Liver (tissue), 8 donors: ENCODE measurements at regions not wholly inside any gene's neighbourhood (a gene's known extent, or its start where the extent isn't known, plus 50 kb on each side); places are given as distances from the start of the nearest gene placed in this dataset.

Source experiments
- DNase-seq: peaks from one replicate; pipeline ENCODE4 v3.0.0-alpha.2; 2017; ENCODE audit warnings: low spot score
- H3K27ac ChIP-seq, 2 donors: one replicate each; pipeline ENCODE4 v1.7.0; 2013; ENCODE audit warnings: inconsistent platforms in 2 of 2, low read length in 2 of 2, control low read depth in 1 of 2, low read depth in 1 of 2, mild to moderate bottlenecking in 1 of 2
- H3K27me3 ChIP-seq, 4 donors: one replicate each; pipeline versions ENCODE4 v1.6.1 to v1.7.0; 2013; ENCODE audit warnings: low read length in 3 of 4, inconsistent platforms in 1 of 4, mild to moderate bottlenecking in 1 of 4, moderate library complexity in 1 of 4; ENCODE audit not compliant: control insufficient read depth in 4 of 4, insufficient read depth in 4 of 4
- H3K36me3 ChIP-seq, 4 donors: one replicate each; pipeline versions ENCODE4 v1.6.1 to v1.7.0; 2013; ENCODE audit warnings: low read length in 3 of 4, mild to moderate bottlenecking in 3 of 4, low read depth in 1 of 4, moderate library complexity in 1 of 4; ENCODE audit not compliant: control insufficient read depth in 4 of 4, insufficient read depth in 3 of 4
- H3K4me1 ChIP-seq, 4 donors: one replicate each; pipeline versions ENCODE4 v1.6.1 to v1.7.0; 2013; ENCODE audit warnings: low read length in 3 of 4, mild to moderate bottlenecking in 3 of 4, moderate library complexity in 1 of 4; ENCODE audit not compliant: control insufficient read depth in 4 of 4, insufficient read depth in 4 of 4
- H3K4me3 ChIP-seq, 3 donors: one replicate each; pipeline versions ENCODE4 v1.6.1 to v1.7.0; 2013; ENCODE audit warnings: low read length in 3 of 3, control low read depth in 1 of 3, low read depth in 1 of 3, mild to moderate bottlenecking in 1 of 3
- H3K9ac ChIP-seq, 2 donors: one replicate each; pipeline ENCODE4 v1.7.0; 2013; ENCODE audit warnings: low read length in 2 of 2, mild to moderate bottlenecking in 2 of 2, moderate library complexity in 2 of 2, control low read depth in 1 of 2, low read depth in 1 of 2
- H3K9me3 ChIP-seq, 4 donors: one replicate each; pipeline versions ENCODE4 v1.6.1 to v1.7.0; 2013; ENCODE audit warnings: low read length in 3 of 4; ENCODE audit not compliant: control insufficient read depth in 4 of 4
- EGR1 ChIP-seq, 2 donors: IDR thresholded peaks; 2 replicates each; pipeline ENCODE4 v1.6.1; 2016 to 2018; ENCODE audit warnings: antibody characterized with exemption in 2 of 2, low read depth in 2 of 2
- FOXA1 ChIP-seq: IDR thresholded peaks from 2 replicates; pipeline ENCODE4 v1.6.1; 2016; ENCODE audit warnings: antibody characterized with exemption
- FOXA2 ChIP-seq: IDR thresholded peaks from 2 replicates; pipeline ENCODE4 v1.6.1; 2016; ENCODE audit warnings: antibody characterized with exemption
- GABPA ChIP-seq, 2 donors: IDR thresholded peaks in 1 of 2; conservative IDR thresholded peaks in 1 of 2; 2 replicates each; pipeline ENCODE4 v1.6.1; 2016; ENCODE audit warnings: antibody characterized with exemption in 2 of 2, mild to moderate bottlenecking in 1 of 2, moderate library complexity in 1 of 2
- HNF4A ChIP-seq, 2 donors: conservative IDR thresholded peaks; 2 replicates each; pipeline ENCODE4 v1.6.1; 2016; ENCODE audit warnings: antibody characterized with exemption in 2 of 2, mild to moderate bottlenecking in 2 of 2
- HNF4G ChIP-seq: IDR thresholded peaks from 2 replicates; pipeline ENCODE4 v1.6.1; 2016; ENCODE audit warnings: antibody characterized with exemption
- JUND ChIP-seq, 2 donors: IDR thresholded peaks; 2 replicates each; pipeline ENCODE4 v1.6.1; 2016; ENCODE audit warnings: antibody characterized with exemption in 2 of 2
- NR2F2 ChIP-seq: IDR thresholded peaks from 2 replicates; pipeline ENCODE4 v1.6.1; 2016; ENCODE audit warnings: antibody characterized with exemption
- RAD21 ChIP-seq, 2 donors: IDR thresholded peaks; 2 replicates each; pipeline ENCODE4 v1.6.1; 2016; ENCODE audit warnings: antibody characterized with exemption in 2 of 2, mild to moderate bottlenecking in 2 of 2
- RXRA ChIP-seq, 2 donors: IDR thresholded peaks; 2 replicates each; pipeline ENCODE4 v1.6.1; 2017 to 2018; ENCODE audit warnings: antibody characterized with exemption in 2 of 2, mild to moderate bottlenecking in 1 of 2
- SP1 ChIP-seq: IDR thresholded peaks from 2 replicates; pipeline ENCODE4 v1.6.1; 2018; ENCODE audit warnings: antibody characterized with exemption, mild to moderate bottlenecking
- YY1 ChIP-seq: IDR thresholded peaks from 2 replicates; pipeline ENCODE4 v1.6.1; 2016; ENCODE audit warnings: antibody characterized with exemption, mild to moderate bottlenecking
- WGBS: extraction: QIAGEN DNeasy Blood & Tissue Kit; methylation state at CpG from one replicate; pipeline ENCODE4 v1.1.7; 2013; 5-methylcytosine and 5-hydroxymethylcytosine counted together
- TF ChIP-seq, protein P1 (sequence below): IDR thresholded peaks from 2 replicates; pipeline ENCODE4 v1.6.1; 2016; ENCODE audit warnings: antibody characterized with exemption
- TF ChIP-seq, protein P2 (sequence below): IDR thresholded peaks from 2 replicates; pipeline ENCODE4 v1.6.1; 2016; ENCODE audit warnings: antibody characterized with exemption, mild to moderate bottlenecking
- TF ChIP-seq, protein P3 (sequence below): IDR thresholded peaks from 2 replicates; pipeline ENCODE4 v1.6.1; 2016; ENCODE audit warnings: antibody characterized with exemption
- TF ChIP-seq, protein P4 (sequence below): fragments of 150-350 bp; IDR thresholded peaks from 2 replicates; pipeline ENCODE4 v1.5.1; 2017; ENCODE audit warnings: improper control_type of control experiment, low read depth, low read length; ENCODE audit not compliant: missing input control
- TF ChIP-seq, protein P5 (sequence below): IDR thresholded peaks from 2 replicates; pipeline ENCODE4 v1.6.1; 2016; ENCODE audit warnings: antibody characterized with exemption
- donor health status: healthy.
- donor health status: healthy.
- donor health status: healthy.
- donor health status: healthy.
- donor health status: healthy.

DNA sequence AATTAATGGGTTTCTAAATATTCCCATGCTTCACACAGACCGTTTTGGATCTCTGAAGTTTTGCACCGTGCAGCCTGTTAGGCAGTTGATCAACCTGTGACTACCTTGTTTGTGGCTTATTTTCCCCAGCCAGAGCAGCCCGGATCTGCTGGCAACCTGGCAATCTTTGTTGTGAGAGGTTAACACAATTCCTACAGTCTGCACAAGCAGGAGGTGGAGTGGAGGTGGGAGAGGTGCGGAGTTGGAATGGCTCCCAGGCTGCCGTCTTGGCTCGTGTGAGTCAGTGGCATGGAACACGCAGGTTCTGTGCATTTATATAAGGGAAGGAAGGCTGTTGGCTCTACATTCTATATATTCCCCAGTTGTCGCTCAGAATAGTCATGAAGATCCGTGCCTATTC, 70.9 kb upstream of the STOX2 start:
- no peak overlapping the region for H3K4me3 ChIP-seq
- no peak overlapping the region for H3K9ac ChIP-seq
- H3K27me3 ChIP-seq = peaks cover 0 to 4% (median 0%) of the 10 kb centered on the region in 4 donors
- H3K27ac ChIP-seq = no peak overlapping the region
- peaks cover 0 to 2% (median under 1%) of the 10 kb centered on the region in 4 donors for H3K4me1 ChIP-seq
- H3K36me3 ChIP-seq = no peaks in the 10 kb centered on the region
- DNase-seq = no peak
- 79% methylated on average over 9 of the region's 9 CpGs for WGBS
- no peaks in the 10 kb centered on the region for H3K9me3 ChIP-seq
- TF ChIP-seq, protein P1, sequence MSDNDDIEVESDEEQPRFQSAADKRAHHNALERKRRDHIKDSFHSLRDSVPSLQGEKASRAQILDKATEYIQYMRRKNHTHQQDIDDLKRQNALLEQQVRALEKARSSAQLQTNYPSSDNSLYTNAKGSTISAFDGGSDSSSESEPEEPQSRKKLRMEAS = no peak
- TF ChIP-seq, protein P2, sequence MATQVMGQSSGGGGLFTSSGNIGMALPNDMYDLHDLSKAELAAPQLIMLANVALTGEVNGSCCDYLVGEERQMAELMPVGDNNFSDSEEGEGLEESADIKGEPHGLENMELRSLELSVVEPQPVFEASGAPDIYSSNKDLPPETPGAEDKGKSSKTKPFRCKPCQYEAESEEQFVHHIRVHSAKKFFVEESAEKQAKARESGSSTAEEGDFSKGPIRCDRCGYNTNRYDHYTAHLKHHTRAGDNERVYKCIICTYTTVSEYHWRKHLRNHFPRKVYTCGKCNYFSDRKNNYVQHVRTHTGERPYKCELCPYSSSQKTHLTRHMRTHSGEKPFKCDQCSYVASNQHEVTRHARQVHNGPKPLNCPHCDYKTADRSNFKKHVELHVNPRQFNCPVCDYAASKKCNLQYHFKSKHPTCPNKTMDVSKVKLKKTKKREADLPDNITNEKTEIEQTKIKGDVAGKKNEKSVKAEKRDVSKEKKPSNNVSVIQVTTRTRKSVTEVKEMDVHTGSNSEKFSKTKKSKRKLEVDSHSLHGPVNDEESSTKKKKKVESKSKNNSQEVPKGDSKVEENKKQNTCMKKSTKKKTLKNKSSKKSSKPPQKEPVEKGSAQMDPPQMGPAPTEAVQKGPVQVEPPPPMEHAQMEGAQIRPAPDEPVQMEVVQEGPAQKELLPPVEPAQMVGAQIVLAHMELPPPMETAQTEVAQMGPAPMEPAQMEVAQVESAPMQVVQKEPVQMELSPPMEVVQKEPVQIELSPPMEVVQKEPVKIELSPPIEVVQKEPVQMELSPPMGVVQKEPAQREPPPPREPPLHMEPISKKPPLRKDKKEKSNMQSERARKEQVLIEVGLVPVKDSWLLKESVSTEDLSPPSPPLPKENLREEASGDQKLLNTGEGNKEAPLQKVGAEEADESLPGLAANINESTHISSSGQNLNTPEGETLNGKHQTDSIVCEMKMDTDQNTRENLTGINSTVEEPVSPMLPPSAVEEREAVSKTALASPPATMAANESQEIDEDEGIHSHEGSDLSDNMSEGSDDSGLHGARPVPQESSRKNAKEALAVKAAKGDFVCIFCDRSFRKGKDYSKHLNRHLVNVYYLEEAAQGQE = no peak
- TF ChIP-seq, protein P3, sequence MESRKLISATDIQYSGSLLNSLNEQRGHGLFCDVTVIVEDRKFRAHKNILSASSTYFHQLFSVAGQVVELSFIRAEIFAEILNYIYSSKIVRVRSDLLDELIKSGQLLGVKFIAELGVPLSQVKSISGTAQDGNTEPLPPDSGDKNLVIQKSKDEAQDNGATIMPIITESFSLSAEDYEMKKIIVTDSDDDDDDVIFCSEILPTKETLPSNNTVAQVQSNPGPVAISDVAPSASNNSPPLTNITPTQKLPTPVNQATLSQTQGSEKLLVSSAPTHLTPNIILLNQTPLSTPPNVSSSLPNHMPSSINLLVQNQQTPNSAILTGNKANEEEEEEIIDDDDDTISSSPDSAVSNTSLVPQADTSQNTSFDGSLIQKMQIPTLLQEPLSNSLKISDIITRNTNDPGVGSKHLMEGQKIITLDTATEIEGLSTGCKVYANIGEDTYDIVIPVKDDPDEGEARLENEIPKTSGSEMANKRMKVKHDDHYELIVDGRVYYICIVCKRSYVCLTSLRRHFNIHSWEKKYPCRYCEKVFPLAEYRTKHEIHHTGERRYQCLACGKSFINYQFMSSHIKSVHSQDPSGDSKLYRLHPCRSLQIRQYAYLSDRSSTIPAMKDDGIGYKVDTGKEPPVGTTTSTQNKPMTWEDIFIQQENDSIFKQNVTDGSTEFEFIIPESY = no peak
- TF ChIP-seq, protein P4, sequence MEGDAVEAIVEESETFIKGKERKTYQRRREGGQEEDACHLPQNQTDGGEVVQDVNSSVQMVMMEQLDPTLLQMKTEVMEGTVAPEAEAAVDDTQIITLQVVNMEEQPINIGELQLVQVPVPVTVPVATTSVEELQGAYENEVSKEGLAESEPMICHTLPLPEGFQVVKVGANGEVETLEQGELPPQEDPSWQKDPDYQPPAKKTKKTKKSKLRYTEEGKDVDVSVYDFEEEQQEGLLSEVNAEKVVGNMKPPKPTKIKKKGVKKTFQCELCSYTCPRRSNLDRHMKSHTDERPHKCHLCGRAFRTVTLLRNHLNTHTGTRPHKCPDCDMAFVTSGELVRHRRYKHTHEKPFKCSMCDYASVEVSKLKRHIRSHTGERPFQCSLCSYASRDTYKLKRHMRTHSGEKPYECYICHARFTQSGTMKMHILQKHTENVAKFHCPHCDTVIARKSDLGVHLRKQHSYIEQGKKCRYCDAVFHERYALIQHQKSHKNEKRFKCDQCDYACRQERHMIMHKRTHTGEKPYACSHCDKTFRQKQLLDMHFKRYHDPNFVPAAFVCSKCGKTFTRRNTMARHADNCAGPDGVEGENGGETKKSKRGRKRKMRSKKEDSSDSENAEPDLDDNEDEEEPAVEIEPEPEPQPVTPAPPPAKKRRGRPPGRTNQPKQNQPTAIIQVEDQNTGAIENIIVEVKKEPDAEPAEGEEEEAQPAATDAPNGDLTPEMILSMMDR = no peak
- TF ChIP-seq RXRA (IDR thresholded peaks at IDR 0.05) = no peak
- no peak for TF ChIP-seq YY1
- TF ChIP-seq SP1 = no peak
- TF ChIP-seq HNF4A (conservative IDR thresholded peaks at IDR 0.05) = no peak
- no peak for TF ChIP-seq JUND (IDR thresholded peaks at IDR 0.05)
- no peak for TF ChIP-seq GABPA (IDR thresholded peaks at IDR 0.05 in 1 of 2, conservative IDR thresholded peaks at IDR 0.05 in 1 of 2)
- no peak for TF ChIP-seq FOXA1
- no peak for TF ChIP-seq FOXA2
- TF ChIP-seq EGR1 (IDR thresholded peaks at IDR 0.05; ENCODE audit: low read depth in 2 of 2) = no peak
- TF ChIP-seq, protein P5, sequence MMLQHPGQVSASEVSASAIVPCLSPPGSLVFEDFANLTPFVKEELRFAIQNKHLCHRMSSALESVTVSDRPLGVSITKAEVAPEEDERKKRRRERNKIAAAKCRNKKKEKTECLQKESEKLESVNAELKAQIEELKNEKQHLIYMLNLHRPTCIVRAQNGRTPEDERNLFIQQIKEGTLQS = no peak
- no peak for TF ChIP-seq RAD21 (IDR thresholded peaks at IDR 0.05)
- TF ChIP-seq HNF4G = no peak

DNA sequence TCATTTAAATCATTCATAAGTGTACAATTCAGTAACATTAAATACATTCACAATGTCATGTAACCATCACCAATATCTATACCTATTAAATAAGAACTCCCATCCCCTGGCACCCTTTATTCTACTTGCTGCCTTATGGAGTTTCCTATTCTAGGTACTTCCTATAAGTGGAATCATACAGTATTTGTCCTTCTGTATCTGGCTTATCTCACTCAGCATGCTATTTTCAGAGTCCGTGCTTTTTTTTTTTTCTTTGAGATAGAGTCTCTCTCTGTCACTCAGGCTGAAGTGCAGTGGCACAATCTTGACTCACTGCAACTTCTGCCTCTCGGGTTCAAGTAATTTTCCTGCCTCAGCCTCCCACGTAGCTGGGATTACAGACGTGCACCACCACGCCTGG, 67.9 kb upstream of the STOX2 start:
- H3K4me1 ChIP-seq = no peaks in the 10 kb centered on the region
- H3K9me3 ChIP-seq = no peaks in the 10 kb centered on the region
- no peak for TF ChIP-seq SP1
- TF ChIP-seq FOXA2 = no peak
- TF ChIP-seq, protein P5 = no peak
- TF ChIP-seq FOXA1 = no peak
- TF ChIP-seq RAD21 (IDR thresholded peaks at IDR 0.05) = no peak
- TF ChIP-seq, protein P4 = no peak
- no peak for TF ChIP-seq GABPA (IDR thresholded peaks at IDR 0.05 in 1 of 2, conservative IDR thresholded peaks at IDR 0.05 in 1 of 2)
- TF ChIP-seq HNF4A (conservative IDR thresholded peaks at IDR 0.05) = no peak
- no peak for TF ChIP-seq HNF4G
- TF ChIP-seq YY1 = no peak
- TF ChIP-seq NR2F2 = no peak
- TF ChIP-seq, protein P2 = no peak
- H3K27me3 ChIP-seq = peaks cover 0 to 4% (median 0%) of the 10 kb centered on the region in 4 donors
- no peak overlapping the region for H3K9ac ChIP-seq
- WGBS = 71% methylated on average over 5 of the region's 5 CpGs
- no peak for DNase-seq
- H3K36me3 ChIP-seq = no peaks in the 10 kb centered on the region
- H3K27ac ChIP-seq = no peak overlapping the region
- no peak overlapping the region for H3K4me3 ChIP-seq
